IMR-90 (cell line): ENCODE measurements at regions not wholly inside any gene's neighbourhood (a gene's known extent, or its start where the extent isn't known, plus 50 kb on each side); places are given as distances from the start of the nearest gene placed in this dataset.
"Not testable (repeated sequence)": the region's sequence is repeated elsewhere in the genome, so short reads cannot be mapped to it uniquely, and the experiment has no call there.

Source experiments
- ATAC-seq: fragments of 200-7000 bp; cut with Tn5 transposase; 2 replicates; pipeline ENCODE4 v1.9.1; 2020; ENCODE audit warnings: low read depth, mild to moderate bottlenecking, moderate library complexity
- BruUV-seq: library from RNA; stranded (reverse); fragments of 400-500 nt; replicated peaks from 2 replicates; lab custom pipeline; 2021; lab: Mats Ljungman, UMichigan
- CTCF ChIA-PET: fragments of 300-600 bp; formaldehyde crosslinking; extraction: SDS; loops from one replicate; lab custom pipeline; 2021; ENCODE audit warnings: antibody characterized with exemption; lab: Yijun Ruan, JAX
- POLR2A ChIA-PET: fragments of 300-600 bp; sonication (Branson Sonifier 250); formaldehyde crosslinking; loops from one replicate; lab custom pipeline; 2022; ENCODE audit warnings: antibody characterized with exemption; ENCODE audit not compliant: unreplicated experiment; lab: Charles Lee
- DNase-seq: peaks from one replicate; pipeline ENCODE4 v3.0.0; 2013
- H2AFZ ChIP-seq: replicated peaks from 2 replicates; pipeline ENCODE3; 2013; ENCODE audit warnings: low read length, mild to moderate bottlenecking; ENCODE audit not compliant: poor library complexity
- H2AK5ac ChIP-seq: 2 replicates; pipeline ENCODE4 v1.6.1; 2013; ENCODE audit warnings: low read depth, low read length, inconsistent platforms
- H2AK9ac ChIP-seq: replicated peaks from 2 replicates; pipeline ENCODE3; 2013; ENCODE audit warnings: mild to moderate bottlenecking, low read depth, low read length, moderate library complexity; ENCODE audit not compliant: poor library complexity
- H2BK120ac ChIP-seq: 2 replicates; pipeline ENCODE4 v1.6.1; 2013; ENCODE audit warnings: low read depth, low read length, inconsistent platforms
- H2BK15ac ChIP-seq: 3 replicates; pipeline ENCODE4 v1.6.1; 2013; ENCODE audit warnings: low read depth, low read length, inconsistent platforms
- H2BK20ac ChIP-seq: 2 replicates; pipeline ENCODE4 v1.6.1; 2013; ENCODE audit warnings: low read depth, mild to moderate bottlenecking, inconsistent platforms, low read length, moderate library complexity
- H2BK5ac ChIP-seq: 2 replicates; pipeline ENCODE4 v1.6.1; 2013; ENCODE audit warnings: mild to moderate bottlenecking, low read depth, low read length, inconsistent platforms; ENCODE audit not compliant: poor library complexity, severe bottlenecking
- H3K14ac ChIP-seq: replicated peaks from 2 replicates; pipeline ENCODE4 v1.6.1; 2013; ENCODE audit warnings: low read depth, low read length, inconsistent platforms
- H3K18ac ChIP-seq: 2 replicates; pipeline ENCODE4 v1.6.1; 2013; ENCODE audit warnings: low read depth, low read length, control low read depth
- H3K23ac ChIP-seq: 2 replicates; pipeline ENCODE4 v1.6.1; 2013; ENCODE audit warnings: low read depth, low read length, inconsistent platforms
- H3K27ac ChIP-seq: 2 replicates; pipeline ENCODE4 v1.5.1; 2013; ENCODE audit warnings: mild to moderate bottlenecking, control low read depth, low read length; ENCODE audit not compliant: insufficient read depth
- H3K27me3 ChIP-seq: 2 replicates; pipeline ENCODE4 v1.6.1; 2013; ENCODE audit warnings: low read length; ENCODE audit not compliant: control insufficient read depth, insufficient read depth
- H3K36me3 ChIP-seq: 2 replicates; pipeline ENCODE4 v1.6.1; 2013; ENCODE audit warnings: low read length, mixed read lengths; ENCODE audit not compliant: control insufficient read depth, insufficient read depth
- H3K4ac ChIP-seq: 2 replicates; pipeline ENCODE4 v1.6.1; 2013; ENCODE audit warnings: low read depth, low read length, inconsistent platforms
- H3K4me1 ChIP-seq: 2 replicates; pipeline ENCODE4 v1.6.1; 2013; ENCODE audit warnings: low read length, mixed read lengths; ENCODE audit not compliant: control insufficient read depth, insufficient read depth
- H3K4me2 ChIP-seq: 2 replicates; pipeline ENCODE4 v1.6.1; 2013; ENCODE audit warnings: low read depth, mild to moderate bottlenecking, control low read depth, low read length, moderate library complexity
- H3K4me3 ChIP-seq: 2 replicates; pipeline ENCODE4 v1.5.1; 2013; ENCODE audit warnings: low read depth, mild to moderate bottlenecking, control low read depth, low read length, moderate library complexity; ENCODE audit not compliant: insufficient read depth
- H3K56ac ChIP-seq: 2 replicates; pipeline ENCODE4 v1.6.1; 2013; ENCODE audit warnings: low read length, inconsistent platforms; ENCODE audit not compliant: insufficient read depth; ENCODE audit errors: extremely low read depth
- H3K79me1 ChIP-seq, 2 experiments: 2 replicates each; pipeline ENCODE4 v1.6.1; 2013; ENCODE audit warnings: low read length in 2 of 2, inconsistent platforms in 1 of 2, low read depth in 1 of 2
- H3K9ac ChIP-seq: 2 replicates; pipeline ENCODE4 v1.6.1; 2013; ENCODE audit warnings: low read depth, low read length, control low read depth
- H3K9me1 ChIP-seq: 2 replicates; pipeline ENCODE4 v1.6.1; 2013; ENCODE audit warnings: low read length, inconsistent platforms; ENCODE audit not compliant: insufficient read depth
- H3K9me3 ChIP-seq: 2 replicates; pipeline ENCODE4 v1.6.1; 2013; ENCODE audit warnings: low read length; ENCODE audit not compliant: control insufficient read depth, insufficient read depth
- H4K20me1 ChIP-seq: 2 replicates; pipeline ENCODE4 v1.6.1; 2013; ENCODE audit warnings: low read length, inconsistent platforms; ENCODE audit not compliant: insufficient read depth
- H4K5ac ChIP-seq: 2 replicates; pipeline ENCODE4 v1.6.1; 2013; ENCODE audit warnings: mild to moderate bottlenecking, low read depth, low read length, control low read depth
- H4K8ac ChIP-seq, 2 experiments: 2 replicates each; pipeline ENCODE4 v1.6.1; 2013; ENCODE audit warnings: low read depth in 2 of 2, low read length in 2 of 2, control low read depth in 1 of 2, inconsistent platforms in 1 of 2
- H4K91ac ChIP-seq: 2 replicates; pipeline ENCODE4 v1.6.1; 2013; ENCODE audit warnings: low read depth, low read length, inconsistent platforms; ENCODE audit not compliant: insufficient read depth
- dilution Hi-C: fragments of 300-500 bp; cut with HindIII; formaldehyde crosslinking; loops from one replicate; pipeline ENCODE4 v1.14.3; 2018; ENCODE audit warnings: low sequenced_read_pairs; ENCODE audit not compliant: unreplicated experiment
- in situ Hi-C: fragments of 300-500 bp; cut with MboI; formaldehyde crosslinking; loops from 3 replicates; pipeline ENCODE4 v1.14.3; 2019; ENCODE audit warnings: low sequenced_read_pairs, inconsistent platforms, mixed read lengths
- intact Hi-C: fragments of 100-400 bp; cut with micrococcal nuclease; formaldehyde crosslinking; loops from 2 replicates; pipeline ENCODE4 v1.10.0; 2022

- H4K20me1 ChIP-seq, H2AK9ac ChIP-seq, H3K4me1 ChIP-seq, POLR2A ChIA-PET, H3K79me1 ChIP-seq, H3K14ac ChIP-seq, H3K36me3 ChIP-seq, BruUV-seq, H4K8ac ChIP-seq, H3K27me3 ChIP-seq, H3K23ac ChIP-seq, H3K27ac ChIP-seq, H3K56ac ChIP-seq, H3K18ac ChIP-seq, CTCF ChIA-PET, H2BK5ac ChIP-seq, H3K4me3 ChIP-seq, ATAC-seq, H2BK15ac ChIP-seq, H3K9me3 ChIP-seq, intact Hi-C loops, H3K9ac ChIP-seq, H3K4ac ChIP-seq, H2BK120ac ChIP-seq, H2BK20ac ChIP-seq, H2AK5ac ChIP-seq, H4K91ac ChIP-seq, H4K5ac ChIP-seq, dilution Hi-C loops, H2AFZ ChIP-seq, DNase-seq, H3K9me1 ChIP-seq, in situ Hi-C loops, H3K4me2 ChIP-seq: not testable (repeated sequence)
Observed at GRCh38 chr4:82301390-82301789, 72.4 kb downstream of the HNRNPD start.
